HepG2 (cell line): ENCODE measurements at regions not wholly inside any gene's neighbourhood (a gene's known extent, or its start where the extent isn't known, plus 50 kb on each side); places are given as distances from the start of the nearest gene placed in this dataset.

Experiments
- BRCA1 ChIP-seq: sonication (generic); formaldehyde crosslinking; IDR thresholded peaks from 2 replicates; pipeline ENCODE4 v1.4.0; 2020; ENCODE audit warnings: missing genetic modification reagents
- CTCF ChIP-seq: sonication (generic); formaldehyde crosslinking; IDR thresholded peaks from 2 replicates; pipeline ENCODE4 v1.5.0; 2020; ENCODE audit warnings: mild to moderate bottlenecking, missing genetic modification reagents, moderate library complexity
- FOXK2 ChIP-seq: fragments of 450-650 bp; IDR thresholded peaks from 2 replicates; pipeline ENCODE4 v1.6.1; 2016
- HCFC1 ChIP-seq: fragments of 150-350 bp; IDR thresholded peaks from 2 replicates; pipeline ENCODE4 v1.6.1; 2014; ENCODE audit warnings: low read depth, low read length
- IRF9 ChIP-seq: sonication (generic); formaldehyde crosslinking; IDR thresholded peaks from 2 replicates; pipeline ENCODE4 v1.8.0; 2022; ENCODE audit warnings: missing genetic modification reagents, mild to moderate bottlenecking, borderline replicate concordance
- JUND ChIP-seq: sonication (generic); formaldehyde crosslinking; IDR thresholded peaks from 2 replicates; pipeline ENCODE4 v1.8.0; 2022; ENCODE audit warnings: mild to moderate bottlenecking, missing genetic modification reagents
- KDM5A ChIP-seq: fragments of 200-600 bp; sonication (generic); IDR thresholded peaks from 2 replicates; pipeline ENCODE4 v1.7.0; 2018; ENCODE audit warnings: antibody characterized with exemption, mild to moderate bottlenecking, low read length, borderline replicate concordance
- MAX ChIP-seq: IDR thresholded peaks from 2 replicates; pipeline ENCODE4 v1.6.1; 2012; ENCODE audit warnings: inconsistent platforms
- NFIB ChIP-seq: sonication (generic); formaldehyde crosslinking; IDR thresholded peaks from 2 replicates; pipeline ENCODE4 v1.9.0; 2021; ENCODE audit warnings: missing genetic modification reagents, mild to moderate bottlenecking, borderline replicate concordance
- POLR2A ChIP-seq, 2 experiments: IDR thresholded peaks; 2 replicates each; pipeline ENCODE4 v1.6.1; 2011; ENCODE audit warnings: low read depth in 2 of 2, low read length in 2 of 2, mild to moderate bottlenecking in 1 of 2, moderate library complexity in 1 of 2; ENCODE audit not compliant: insufficient read depth in 1 of 2
- ZNF138 ChIP-seq: sonication (generic); formaldehyde crosslinking; IDR thresholded peaks from 2 replicates; pipeline ENCODE4 v1.5.0; 2020; ENCODE audit warnings: mild to moderate bottlenecking, low read depth, missing genetic modification reagents

- TF ChIP-seq ZNF138 (CRISPR knock-in tag) (no peak), HCFC1 (no peak), POLR2A (IDR thresholded peaks at IDR 0.05; ENCODE audit: insufficient read depth in 1 of 2, low read depth in 2 of 2, low read length in 2 of 2) (no peak), IRF9 (no peak), FOXK2 (no peak), BRCA1 (CRISPR knock-in tag) (no peak), MAX (no peak), KDM5A (no peak), NFIB (no peak), JUND (no peak), CTCF (CRISPR knock-in tag) (peak; percentile 85)
Measured at GRCh38 chr12:67441736-67442346, 172.7 kb downstream of the CAND1 start.
